Ammon's horn (tissue), 1 donor: ENCODE measurements at regions not wholly inside any gene's neighbourhood (a gene's known extent, or its start where the extent isn't known, plus 50 kb on each side); places are given as distances from the start of the nearest gene placed in this dataset.
A peak's percentile ranks its signal among the peaks of the same experiment; 100 is the strongest.
"Not testable (repeated sequence)": the region's sequence is repeated elsewhere in the genome, so short reads cannot be mapped to it uniquely, and the experiment has no call there.

Source experiments
- DNase-seq: peaks from one replicate; pipeline ENCODE4 v3.0.0-alpha.2; 2016; ENCODE audit warnings: low spot score

- DNase-seq, result no peak
These were observed 94.0 kb upstream of the NAP1L1 start for GRCh38 chr12:76178452-76178851.

GRCh38 chr12:76177821-76178220 is 93.3 kb upstream of the NAP1L1 start:
- DNase-seq, result no peak

GRCh38 chr12:76176940-76177339 is 92.5 kb upstream of the NAP1L1 start:
- DNase-seq, result no peak

- not testable (repeated sequence) for DNase-seq
These were observed 91.5 kb upstream of the NAP1L1 start for GRCh38 chr12:76175946-76176345.

- DNase-seq, result peak; percentile 32
These were observed 89.3 kb upstream of the NAP1L1 start for GRCh38 chr12:76173756-76174155.

- peak; percentile 70 for DNase-seq
These were observed 74.2 kb upstream of the NAP1L1 start for GRCh38 chr12:76158518-76159321.

- DNase-seq, result no peak
These were observed 72.2 kb upstream of the NAP1L1 start for GRCh38 chr12:76156726-76157125.

GRCh38 chr12:76156314-76156713 is 71.8 kb upstream of the NAP1L1 start:
- DNase-seq, result no peak

- no peak for DNase-seq
These were observed 70.7 kb upstream of the NAP1L1 start for GRCh38 chr12:76155157-76155670.

- no peak for DNase-seq
These were observed 69.1 kb upstream of the NAP1L1 start for GRCh38 chr12:76153616-76154015.

- peak; percentile 39 for DNase-seq
These were observed 67.8 kb upstream of the NAP1L1 start for GRCh38 chr12:76152181-76152807.

GRCh38 chr12:76144245-76144549 is 59.7 kb upstream of the NAP1L1 start:
- no peak for DNase-seq

- no peak for DNase-seq
These were observed 59.1 kb upstream of the NAP1L1 start for GRCh38 chr12:76143343-76144244.

- no peak for DNase-seq
These were observed 57.8 kb upstream of the NAP1L1 start for GRCh38 chr12:76142305-76142704.

GRCh38 chr12:76138656-76139055 is 54.2 kb upstream of the NAP1L1 start:
- no peak for DNase-seq

GRCh38 chr12:76137606-76138005 is 53.1 kb upstream of the NAP1L1 start:
- DNase-seq, result no peak

GRCh38 chr12:76135456-76135855 is 51.0 kb upstream of the NAP1L1 start:
- no peak for DNase-seq
